ENCODE measurements at regions not wholly inside any gene's neighbourhood (a gene's known extent, or its start where the extent isn't known, plus 50 kb on each side); places are given as distances from the start of the nearest gene placed in this dataset.

DNA sequence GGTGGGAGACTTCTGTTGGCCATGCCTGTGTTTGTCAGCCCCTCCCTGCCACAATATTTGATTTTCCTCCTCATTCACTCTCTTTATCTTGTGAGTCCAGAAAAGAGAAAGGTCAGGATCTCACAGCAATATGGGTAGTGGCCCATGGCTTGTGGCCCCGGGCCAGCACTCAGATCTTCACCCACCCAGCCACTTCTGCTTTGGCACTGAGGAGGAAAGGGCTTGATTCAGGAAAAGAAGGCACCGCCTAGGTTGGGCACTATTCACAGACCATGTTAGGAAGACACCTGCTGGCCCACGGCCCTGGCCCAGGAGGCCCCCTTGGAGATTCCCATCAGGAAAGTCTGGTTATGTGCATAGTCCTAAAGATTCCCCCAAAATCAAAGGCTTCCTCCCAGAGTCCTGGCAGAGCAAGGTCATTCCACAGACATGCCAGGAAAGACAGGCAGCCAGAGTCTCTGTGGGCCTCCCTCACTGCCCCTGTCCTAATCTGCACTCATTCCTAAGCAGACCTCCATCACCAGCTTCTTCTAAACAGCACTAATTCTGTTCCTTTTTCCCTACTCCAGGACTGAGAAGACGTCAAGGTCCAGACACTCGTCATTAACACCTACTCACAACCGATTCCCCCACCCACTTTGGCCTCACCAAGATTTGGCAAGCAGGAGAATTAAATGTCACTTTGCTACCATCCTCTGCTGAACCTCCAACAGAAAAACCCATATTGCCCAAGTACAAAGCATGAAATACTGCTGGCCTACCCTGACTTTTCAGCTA is 179.3 kb downstream of the DEPDC1B start:
- peak overlapping the region; percentile 39 for H3K4me2 ChIP-seq (ENCODE audit: control insufficient read depth, insufficient read depth)
- 10% methylated on average over 6 of the region's 6 CpGs for WGBS (ENCODE audit: insufficient coverage, insufficient replicate concordance, low lambda C conversion rate, missing lambda C conversion rate)
- H3K36me3 ChIP-seq (ENCODE audit: control insufficient read depth in 2 of 2, insufficient read depth in 2 of 2, low read length in 1 of 2): peaks cover 0 to 2% of the 10 kb centered on the region in 2 experiments; a peak in 1 of 4 replicates
- ChIA-PET SMC1A (ENCODE audit: uncharacterized antibody, unreplicated experiment) (interaction anchor here (0.5 to 3.9 kb wide), 10 partner anchors 15 to 179 kb away, joined by 3 to 30 read pairs (median 6); partner anchors contain the start of gene DEPDC1B), POLR2A (interaction anchor here (0.8 to 1.4 kb wide), 2 partner anchors 16 to 26 kb away, joined by 3 to 4 read pairs; no protein-coding TSS in a partner anchor), CTCF (interaction anchor here (1.3 to 1.9 kb wide), 3 partner anchors 17 to 148 kb away, joined by 3 to 8 read pairs (median 3); no protein-coding TSS in a partner anchor), RAD21 (ENCODE audit: unreplicated experiment) (interaction anchor here (1.5 to 4.1 kb wide), 5 partner anchors 17 to 77 kb away, joined by 3 to 26 read pairs (median 16); no protein-coding TSS in a partner anchor)
- peak overlapping the region; percentile 78 for H3K4me3 ChIP-seq
- no peaks in the 10 kb centered on the region for H4K20me1 ChIP-seq (ENCODE audit: control insufficient read depth, insufficient read depth)
- peak overlapping the region; percentile 9; the same call in 1 of the 2 replicates for H2AFZ ChIP-seq (ENCODE audit: control insufficient read depth, low read depth, low read length)
- intact Hi-C loops (cut with micrococcal nuclease; ENCODE audit: unreplicated experiment) (loop anchor here (5.0 kb wide), 1 partner anchor 67 kb away; no protein-coding TSS in a partner anchor), in situ Hi-C loops (cut with MboI) (no loop called here)
- TF ChIP-seq NRF1 (conservative IDR thresholded peaks at IDR 0.05; ENCODE audit: low read depth, low read length) (no peak), RUNX3 (IDR thresholded peaks at IDR 0.05; ENCODE audit: low read length) (no peak), IKZF1 (conservative IDR thresholded peaks at IDR 0.05) (peak; percentile 43), ATF7 (IDR thresholded peaks at IDR 0.05; ENCODE audit: low read depth) (0 out of 2 replicates have a peak, but pooled peaks have one; percentile 6), EP300 (IDR thresholded peaks at IDR 0.05; ENCODE audit: borderline replicate concordance in 1 of 2, control insufficient read depth in 1 of 2, low read depth in 2 of 2, low read length in 2 of 2) (peak in 1 of 2 experiments; percentile 14; a peak in 1 of 4 replicates), CREB1 (IDR thresholded peaks at IDR 0.05; ENCODE audit: low read depth) (0 out of 2 replicates have a peak, but pooled peaks have one; percentile 38), DPF2 (IDR thresholded peaks at IDR 0.05) (0 out of 2 replicates have a peak, but pooled peaks have one; percentile 12), ESRRA (IDR thresholded peaks at IDR 0.05; ENCODE audit: low read length) (no peak), SPI1 (IDR thresholded peaks at IDR 0.05; ENCODE audit: borderline replicate concordance, insufficient read depth, low read depth, low read length) (0 out of 2 replicates have a peak, but pooled peaks have one; percentile 26), GATAD2B (conservative IDR thresholded peaks at IDR 0.05; ENCODE audit: low read depth) (0 out of 2 replicates have a peak, but pooled peaks have one; percentile 31), TAF1 (IDR thresholded peaks at IDR 0.05; ENCODE audit: borderline replicate concordance, low read depth, low read length) (no peak), IKZF2 (IDR thresholded peaks at IDR 0.05) (peak in 1 of 2 experiments; percentile 22; a peak in 2 of 4 replicates), EED (IDR thresholded peaks at IDR 0.05; ENCODE audit: low read depth) (0 out of 2 replicates have a peak, but pooled peaks have one; percentile 18)
- TF ChIP-seq, protein P1, sequence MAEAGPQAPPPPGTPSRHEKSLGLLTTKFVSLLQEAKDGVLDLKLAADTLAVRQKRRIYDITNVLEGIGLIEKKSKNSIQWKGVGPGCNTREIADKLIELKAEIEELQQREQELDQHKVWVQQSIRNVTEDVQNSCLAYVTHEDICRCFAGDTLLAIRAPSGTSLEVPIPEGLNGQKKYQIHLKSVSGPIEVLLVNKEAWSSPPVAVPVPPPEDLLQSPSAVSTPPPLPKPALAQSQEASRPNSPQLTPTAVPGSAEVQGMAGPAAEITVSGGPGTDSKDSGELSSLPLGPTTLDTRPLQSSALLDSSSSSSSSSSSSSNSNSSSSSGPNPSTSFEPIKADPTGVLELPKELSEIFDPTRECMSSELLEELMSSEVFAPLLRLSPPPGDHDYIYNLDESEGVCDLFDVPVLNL (IDR thresholded peaks at IDR 0.05; ENCODE audit: low read depth, low read length): no peak
- ATAC-seq (no peak; the same call in 2 of the 3 replicates), FAIRE-seq (no peak), DNase-seq (ENCODE audit: low read depth, low spot score) (no peak)
- no peaks in the 10 kb centered on the region for H3K27me3 ChIP-seq (replicated peaks in 1 of 2; ENCODE audit: control insufficient read depth in 2 of 2, insufficient read depth in 2 of 2, low read length in 1 of 2)
- BruUV-seq (replicated peaks): no TSS peak
- H3K9ac ChIP-seq (ENCODE audit: control insufficient read depth, insufficient read depth, low read length): peak overlapping the region; percentile 82
- peak overlapping the region; percentile 96 for H3K27ac ChIP-seq (ENCODE audit: control insufficient read depth, insufficient read depth)
- H3K79me2 ChIP-seq (ENCODE audit: control insufficient read depth, insufficient read depth, low read length): peaks cover 40% of the 10 kb centered on the region
- H3K4me1 ChIP-seq (ENCODE audit: control insufficient read depth, insufficient read depth, low read length): peaks cover 42% of the 10 kb centered on the region
- H3K9me3 ChIP-seq (replicated peaks; ENCODE audit: control insufficient read depth, insufficient read depth, low read length): peaks cover 7% of the 10 kb centered on the region; the same call in 1 of the 3 replicates
